SU-DHL-6 (cell line): ENCODE measurements at regions not wholly inside any gene's neighbourhood (a gene's known extent, or its start where the extent isn't known, plus 50 kb on each side); places are given as distances from the start of the nearest gene placed in this dataset.

Experiments used
- H2AFZ ChIP-seq: fragments of 200-600 bp; sonication (generic); 2 replicates; pipeline ENCODE4 v1.6.1; 2014; ENCODE audit warnings: low read depth, mild to moderate bottlenecking, moderate library complexity, mixed read lengths, antibody characterized with exemption, low read length; ENCODE audit not compliant: severe bottlenecking
- H3F3A ChIP-seq: fragments of 200-600 bp; shearing (Covaris generic); 2 replicates; pipeline ENCODE4 v1.6.0; 2016; ENCODE audit warnings: antibody characterized with exemption, mild to moderate bottlenecking; ENCODE audit not compliant: insufficient read depth
- H3K27ac ChIP-seq: fragments of 200-600 bp; sonication (generic); 2 replicates; pipeline ENCODE4 v1.5.1; 2016; ENCODE audit warnings: low read depth, mild to moderate bottlenecking, low read length, moderate library complexity, mixed read lengths
- H3K27me3 ChIP-seq: fragments of 200-600 bp; sonication (generic), shearing (Covaris generic); 2 replicates; pipeline ENCODE4 v1.6.0; 2014; ENCODE audit warnings: mild to moderate bottlenecking, low read length
- H3K36me3 ChIP-seq: fragments of 200-600 bp; sonication (generic); 2 replicates; pipeline ENCODE4 v1.6.1; 2014; ENCODE audit warnings: mild to moderate bottlenecking, low read length, mixed read lengths
- H3K4me2 ChIP-seq: fragments of 300-600, 200-600 bp; shearing (Covaris generic), sonication (generic); 2 replicates; pipeline ENCODE4 v1.6.0; 2014; ENCODE audit warnings: low read length, low read depth, mild to moderate bottlenecking; ENCODE audit not compliant: poor library complexity, severe bottlenecking
- H3K4me3 ChIP-seq: fragments of 200-600 bp; sonication (generic); 2 replicates; pipeline ENCODE4 v1.5.1; 2014; ENCODE audit warnings: antibody characterized with exemption, low read length, mild to moderate bottlenecking, mixed read lengths; ENCODE audit not compliant: insufficient read depth, poor library complexity, severe bottlenecking
- H3K79me2 ChIP-seq: fragments of 200-600 bp; sonication (generic); 2 replicates; pipeline ENCODE4 v1.6.1; 2014; ENCODE audit warnings: mild to moderate bottlenecking, low read length, moderate library complexity; ENCODE audit not compliant: insufficient read depth
- H3K9ac ChIP-seq: fragments of 200-600 bp; sonication (generic); 2 replicates; pipeline ENCODE4 v1.7.0; 2014; ENCODE audit warnings: mild to moderate bottlenecking, low read length
- H3K9me2 ChIP-seq: fragments of 200-600 bp; sonication (generic); replicated peaks from 2 replicates; pipeline ENCODE4 v1.6.1; 2014; ENCODE audit warnings: low read length; ENCODE audit not compliant: insufficient read depth
- H3K9me3 ChIP-seq: fragments of 200-600 bp; sonication (generic); 2 replicates; pipeline ENCODE4 v1.6.1; 2014; ENCODE audit warnings: low read length, mixed read lengths; ENCODE audit not compliant: insufficient read depth
- H4K20me1 ChIP-seq: fragments of 200-600 bp; sonication (generic); 2 replicates; pipeline ENCODE4 v1.6.1; 2014; ENCODE audit warnings: low read depth, mild to moderate bottlenecking, antibody characterized with exemption, low read length, moderate library complexity, mixed read lengths
- EZH2phosphoT487 ChIP-seq: fragments of 200-600 bp; sonication (generic), shearing (Covaris generic); conservative IDR thresholded peaks from 2 replicates; pipeline ENCODE4 v1.6.1; 2018; ENCODE audit warnings: mild to moderate bottlenecking, antibody characterized with exemption, low read length, moderate library complexity, mixed read lengths
- TF ChIP-seq, protein P1 (sequence below): fragments of 200-600 bp; sonication (generic); IDR thresholded peaks from one replicate; pipeline ENCODE4 v1.5.1; 2017; ENCODE audit warnings: antibody characterized with exemption, mild to moderate bottlenecking, low read length, moderate library complexity; ENCODE audit not compliant: insufficient read depth, poor library complexity, severe bottlenecking

DNA sequence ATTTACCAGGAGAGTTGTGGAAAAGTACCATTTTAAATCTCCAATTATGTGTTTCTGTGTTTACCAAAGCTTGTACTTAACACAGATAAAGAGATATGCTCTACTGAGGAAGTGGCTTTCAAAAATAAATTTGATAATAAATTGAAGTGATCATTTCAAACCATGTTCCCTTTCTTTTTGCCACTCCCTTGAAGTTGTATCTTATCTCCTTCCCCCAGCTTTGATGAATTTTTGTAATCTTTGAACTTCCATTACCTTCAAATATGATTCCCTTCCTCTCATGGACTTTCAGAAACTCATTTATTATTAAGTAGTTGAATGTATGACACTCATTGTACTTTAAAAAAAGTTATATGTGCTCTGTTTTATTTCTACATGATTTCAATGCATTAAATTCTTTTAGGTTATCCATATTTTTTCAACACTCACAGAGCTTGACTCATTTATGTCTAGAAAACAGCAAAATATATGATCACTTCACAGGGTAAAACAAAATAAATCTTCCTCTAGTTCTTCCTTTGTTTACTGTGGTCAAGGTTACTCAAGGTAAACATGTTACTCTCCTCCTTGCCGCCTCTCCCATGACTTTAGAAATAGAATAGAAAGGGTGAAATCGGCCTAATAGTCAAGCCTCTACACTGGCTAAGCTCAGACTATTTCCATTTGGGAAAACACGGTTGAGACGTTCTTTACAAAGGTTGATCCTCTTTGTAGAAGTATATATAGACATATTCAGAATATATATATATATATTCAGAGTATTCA is 251.2 kb upstream of the SPRY2 start:
- no peaks in the 10 kb centered on the region for H4K20me1 ChIP-seq
- H3K4me3 ChIP-seq = no peak overlapping the region
- no peaks in the 10 kb centered on the region for H3K9me3 ChIP-seq
- H2AFZ ChIP-seq = no peak overlapping the region
- H3K9me2 ChIP-seq = no peaks in the 10 kb centered on the region
- no peaks in the 10 kb centered on the region for H3K79me2 ChIP-seq
- H3K9ac ChIP-seq = no peak overlapping the region
- H3K27me3 ChIP-seq = no peaks in the 10 kb centered on the region
- no peak for TF ChIP-seq EZH2phosphoT487
- TF ChIP-seq, protein P1, sequence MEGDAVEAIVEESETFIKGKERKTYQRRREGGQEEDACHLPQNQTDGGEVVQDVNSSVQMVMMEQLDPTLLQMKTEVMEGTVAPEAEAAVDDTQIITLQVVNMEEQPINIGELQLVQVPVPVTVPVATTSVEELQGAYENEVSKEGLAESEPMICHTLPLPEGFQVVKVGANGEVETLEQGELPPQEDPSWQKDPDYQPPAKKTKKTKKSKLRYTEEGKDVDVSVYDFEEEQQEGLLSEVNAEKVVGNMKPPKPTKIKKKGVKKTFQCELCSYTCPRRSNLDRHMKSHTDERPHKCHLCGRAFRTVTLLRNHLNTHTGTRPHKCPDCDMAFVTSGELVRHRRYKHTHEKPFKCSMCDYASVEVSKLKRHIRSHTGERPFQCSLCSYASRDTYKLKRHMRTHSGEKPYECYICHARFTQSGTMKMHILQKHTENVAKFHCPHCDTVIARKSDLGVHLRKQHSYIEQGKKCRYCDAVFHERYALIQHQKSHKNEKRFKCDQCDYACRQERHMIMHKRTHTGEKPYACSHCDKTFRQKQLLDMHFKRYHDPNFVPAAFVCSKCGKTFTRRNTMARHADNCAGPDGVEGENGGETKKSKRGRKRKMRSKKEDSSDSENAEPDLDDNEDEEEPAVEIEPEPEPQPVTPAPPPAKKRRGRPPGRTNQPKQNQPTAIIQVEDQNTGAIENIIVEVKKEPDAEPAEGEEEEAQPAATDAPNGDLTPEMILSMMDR = no peak
- H3K27ac ChIP-seq = no peak overlapping the region
- H3F3A ChIP-seq = no peaks in the 10 kb centered on the region
- H3K4me2 ChIP-seq = no peak overlapping the region
- H3K36me3 ChIP-seq = no peaks in the 10 kb centered on the region

DNA sequence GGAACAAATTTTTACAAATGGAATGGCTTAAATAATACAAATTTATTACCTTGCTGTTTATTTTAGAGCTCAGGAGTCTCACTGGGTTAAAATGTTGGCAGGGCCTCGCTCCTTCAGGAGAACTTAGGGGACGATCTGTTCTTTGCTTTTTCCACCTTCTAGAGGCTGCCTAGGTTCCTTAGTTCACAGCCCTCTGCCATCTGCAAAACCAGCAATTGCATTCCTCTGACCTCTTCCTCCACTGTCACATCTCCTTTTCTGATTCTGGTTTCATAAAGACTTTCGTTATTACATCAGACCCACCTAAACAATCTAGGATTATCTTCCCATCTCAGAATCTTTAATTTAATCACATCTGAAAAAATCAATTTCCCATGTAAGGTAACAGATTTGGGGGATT is 249.6 kb upstream of the SPRY2 start:
- Histone ChIP-seq H3K36me3 (no peaks in the 10 kb centered on the region), H3K27ac (no peak overlapping the region), H3K27me3 (no peaks in the 10 kb centered on the region), H3K9ac (no peak overlapping the region), H3F3A (no peaks in the 10 kb centered on the region), H3K79me2 (no peaks in the 10 kb centered on the region), H3K4me3 (no peak overlapping the region), H3K9me2 (no peaks in the 10 kb centered on the region), H3K4me2 (no peak overlapping the region), H4K20me1 (no peaks in the 10 kb centered on the region), H2AFZ (no peak overlapping the region), H3K9me3 (no peaks in the 10 kb centered on the region)
- no peak for TF ChIP-seq EZH2phosphoT487
- TF ChIP-seq, protein P1 = no peak

DNA sequence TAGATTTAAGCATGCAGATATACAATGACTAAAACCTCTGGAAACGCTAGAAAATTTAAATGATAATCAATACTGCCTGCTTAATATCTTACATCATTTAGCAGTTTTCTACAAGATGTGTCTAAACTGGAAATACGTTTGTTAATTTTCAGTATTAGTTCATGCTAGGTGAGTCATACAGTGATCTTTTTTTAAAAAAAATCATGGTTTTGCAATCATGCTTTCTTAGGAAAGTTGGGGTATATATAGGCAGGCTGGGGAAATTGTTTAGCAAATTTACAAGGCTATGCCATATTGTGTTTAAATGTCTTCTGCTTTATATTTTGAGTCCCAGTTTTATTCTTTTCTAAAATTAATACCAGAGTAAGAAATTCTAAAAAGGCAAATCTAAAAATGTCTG is 245.4 kb upstream of the SPRY2 start:
- TF ChIP-seq EZH2phosphoT487 = no peak
- TF ChIP-seq, protein P1 = no peak
- H3K4me2 ChIP-seq = no peak overlapping the region
- no peak overlapping the region for H3K9ac ChIP-seq
- no peaks in the 10 kb centered on the region for H4K20me1 ChIP-seq
- H3F3A ChIP-seq = no peaks in the 10 kb centered on the region
- H3K27ac ChIP-seq = no peak overlapping the region
- no peak overlapping the region for H3K4me3 ChIP-seq
- H3K36me3 ChIP-seq = no peaks in the 10 kb centered on the region
- no peaks in the 10 kb centered on the region for H3K27me3 ChIP-seq
- no peaks in the 10 kb centered on the region for H3K9me3 ChIP-seq
- H3K9me2 ChIP-seq = no peaks in the 10 kb centered on the region
- H3K79me2 ChIP-seq = no peaks in the 10 kb centered on the region
- H2AFZ ChIP-seq = no peak overlapping the region
